A549 (cell line): ENCODE measurements at regions not wholly inside any gene's neighbourhood (a gene's known extent, or its start where the extent isn't known, plus 50 kb on each side); places are given as distances from the start of the nearest gene placed in this dataset.

Experiments
- ATAC-seq, 2 experiments: fragments of 200-7000 bp in 1 of 2; fragments of >200 bp in 1 of 2; cut with Nextera tagmentation in 1 of 2; cut with Tn5 transposase in 1 of 2; 3 replicates each; pipeline versions ENCODE4 v1.8.0 to v1.9.1; 2018 to 2020; ENCODE audit warnings: mild to moderate bottlenecking in 1 of 2, moderate library complexity in 1 of 2
- CTCF ChIA-PET: fragments of 300-600 bp; sonication (Branson Sonifier 250); formaldehyde crosslinking; extraction: SDS; loops from one replicate; lab custom pipeline; 2021; ENCODE audit warnings: antibody characterized with exemption, inconsistent platforms; lab: Yijun Ruan, JAX
- POLR2A ChIA-PET: fragments of 350-600 bp; formaldehyde crosslinking; extraction: SDS; loops from one replicate; lab custom pipeline; 2021; ENCODE audit warnings: antibody characterized with exemption, inconsistent platforms; lab: Yijun Ruan, JAX
- DNase-seq, 2 experiments: peaks; one replicate each; pipeline versions ENCODE4 v3.0.0 to v3.0.0-alpha.2; 2011 to 2016; ENCODE audit warnings: low read depth in 1 of 2, low spot score in 1 of 2
- FAIRE-seq: peaks from 2 replicates; lab custom pipeline; 2011; peaks lifted over from hg19 to GRCh38; lab: Jason Lieb, UNC
- H3K27ac ChIP-seq, 2 experiments: fragments of >200 bp; sonication (Bioruptor Twin); formaldehyde crosslinking; 3 replicates each; pipeline ENCODE4 v1.5.1; 2016 to 2017
- H3K4me1 ChIP-seq: fragments of >200 bp; sonication (Bioruptor Twin); formaldehyde crosslinking; 3 replicates; pipeline ENCODE4 v1.6.1; 2016
- H3K4me2 ChIP-seq: fragments of >200 bp; sonication (Bioruptor Twin); formaldehyde crosslinking; 3 replicates; pipeline ENCODE4 v1.6.1; 2016
- H3K4me3 ChIP-seq: fragments of >200 bp; sonication (Bioruptor Twin); formaldehyde crosslinking; 3 replicates; pipeline ENCODE4 v1.5.1; 2016
- H3K9me3 ChIP-seq: fragments of >200 bp; sonication (Bioruptor Twin); formaldehyde crosslinking; 3 replicates; pipeline ENCODE4 v1.6.1; 2016
- BHLHE40 ChIP-seq: IDR thresholded peaks from 2 replicates; pipeline ENCODE4 v1.6.1; 2012; ENCODE audit warnings: low read depth, low read length, inconsistent platforms
- CBX2 ChIP-seq: fragments of 200-600 bp; sonication (generic); IDR thresholded peaks from 2 replicates; pipeline ENCODE4 v1.6.1; 2016; ENCODE audit warnings: low read depth, mild to moderate bottlenecking, borderline replicate concordance
- CBX8 ChIP-seq: fragments of 200-600 bp; sonication (generic); IDR thresholded peaks from 2 replicates; pipeline ENCODE4 v1.6.1; 2016
- CEBPB ChIP-seq, 2 experiments: fragments of >200 bp in 1 of 2; sonication (Bioruptor Twin) in 1 of 2; formaldehyde crosslinking in 1 of 2; IDR thresholded peaks; 2 replicates each; pipeline ENCODE4 v1.6.1; 2012 to 2016
- CHD2 ChIP-seq: fragments of 150-350 bp; IDR thresholded peaks from 2 replicates; pipeline ENCODE4 v1.6.1; 2014; ENCODE audit warnings: low read length; ENCODE audit not compliant: partially characterized antibody
- CHD4 ChIP-seq: fragments of 200-600 bp; sonication (generic); IDR thresholded peaks from 2 replicates; pipeline ENCODE4 v1.6.1; 2016; ENCODE audit warnings: antibody characterized with exemption, mild to moderate bottlenecking, borderline replicate concordance
- CTCF ChIP-seq: fragments of >200 bp; sonication (Bioruptor Twin); formaldehyde crosslinking; IDR thresholded peaks from 3 replicates; pipeline ENCODE4 v1.5.1; 2016
- E2F6 ChIP-seq: IDR thresholded peaks from 2 replicates; pipeline ENCODE4 v1.6.1; 2012; ENCODE audit warnings: low read depth, borderline replicate concordance
- ELK1 ChIP-seq: fragments of 150-350 bp; IDR thresholded peaks from 2 replicates; pipeline ENCODE4 v1.6.1; 2014; ENCODE audit warnings: low read depth, mild to moderate bottlenecking, low read length
- FOSB ChIP-seq: fragments of 250-450 bp; sonication (Bioruptor Pico); IDR thresholded peaks from 2 replicates; pipeline ENCODE4 v1.5.0; 2020; ENCODE audit warnings: mild to moderate bottlenecking, moderate library complexity
- FOXS1 ChIP-seq: fragments of 250-450 bp; sonication (Bioruptor Pico); IDR thresholded peaks from 2 replicates; pipeline ENCODE4 v1.5.0; 2020; ENCODE audit warnings: mild to moderate bottlenecking, moderate library complexity
- GATA3 ChIP-seq: IDR thresholded peaks from 2 replicates; pipeline ENCODE4 v1.6.1; 2012; ENCODE audit warnings: borderline replicate concordance
- HES2 ChIP-seq: fragments of >200 bp; sonication (Bioruptor Twin); formaldehyde crosslinking; IDR thresholded peaks from 2 replicates; pipeline ENCODE4 v1.6.1; 2016
- HMGXB4 ChIP-seq: fragments of 250-450 bp; sonication (Bioruptor Pico); IDR thresholded peaks from 2 replicates; pipeline ENCODE4 v1.5.0; 2021; ENCODE audit warnings: mild to moderate bottlenecking, moderate library complexity, borderline replicate concordance
- HOXA7 ChIP-seq: fragments of 250-450 bp; sonication (Bioruptor Pico); IDR thresholded peaks from 2 replicates; pipeline ENCODE4 v1.5.0; 2020; ENCODE audit warnings: mild to moderate bottlenecking, moderate library complexity
- KDM5A ChIP-seq: fragments of 200-600 bp; sonication (generic); IDR thresholded peaks from 2 replicates; pipeline ENCODE4 v1.6.1; 2016; ENCODE audit warnings: antibody characterized with exemption, mild to moderate bottlenecking
- MAFK ChIP-seq: fragments of 450-650 bp; IDR thresholded peaks from 2 replicates; pipeline ENCODE4 v1.6.1; 2014; ENCODE audit not compliant: partially characterized antibody
- MAZ ChIP-seq: fragments of 150-350 bp; IDR thresholded peaks from 2 replicates; pipeline ENCODE4 v1.6.1; 2014; ENCODE audit warnings: antibody characterized with exemption, low read depth, low read length, borderline replicate concordance
- POLR2A ChIP-seq: IDR thresholded peaks from 2 replicates; pipeline ENCODE4 v1.6.1; 2012; ENCODE audit warnings: mild to moderate bottlenecking, low read length
- RAD21 ChIP-seq, 2 experiments: fragments of >200 bp in 1 of 2; sonication (Bioruptor Twin) in 1 of 2; formaldehyde crosslinking in 1 of 2; IDR thresholded peaks in 1 of 2; conservative IDR thresholded peaks in 1 of 2; 2 replicates in 1 of 2; 3 replicates in 1 of 2; pipeline ENCODE4 v1.6.1; 2012 to 2018; ENCODE audit warnings: inconsistent platforms in 1 of 2
- REST ChIP-seq: fragments of 200-600 bp; sonication (generic); IDR thresholded peaks from 2 replicates; pipeline ENCODE4 v1.6.1; 2016; ENCODE audit warnings: antibody characterized with exemption, mild to moderate bottlenecking, moderate library complexity
- RFX5 ChIP-seq: fragments of 450-650 bp; IDR thresholded peaks from 2 replicates; pipeline ENCODE4 v1.7.1; 2014; ENCODE audit warnings: antibody characterized with exemption, mild to moderate bottlenecking, moderate library complexity
- SMC3 ChIP-seq: fragments of >200 bp; sonication (Bioruptor Twin); formaldehyde crosslinking; IDR thresholded peaks from 3 replicates; pipeline ENCODE4 v1.6.1; 2018; ENCODE audit warnings: inconsistent platforms
- TFCP2L1 ChIP-seq: fragments of 250-450 bp; sonication (Bioruptor Pico); IDR thresholded peaks from 2 replicates; pipeline ENCODE4 v1.5.0; 2021; ENCODE audit warnings: mild to moderate bottlenecking
- ZC3H11A ChIP-seq: fragments of 450-650 bp; IDR thresholded peaks from 2 replicates; pipeline ENCODE4 v1.6.1; 2014; ENCODE audit warnings: antibody characterized with exemption, mild to moderate bottlenecking
- ZFP36 ChIP-seq: fragments of 450-650 bp; IDR thresholded peaks from 2 replicates; pipeline ENCODE4 v1.6.1; 2014; ENCODE audit warnings: borderline replicate concordance; ENCODE audit not compliant: partially characterized antibody
- WGBS: methylation state at CpG from one replicate; pipeline ENCODE4 v1.1.6; 2017; ENCODE audit errors: missing lambda C conversion rate; 5-methylcytosine and 5-hydroxymethylcytosine counted together

GRCh38 chr11:112404112-112404511, 143.5 kb upstream of the PLET1 start (continued):
- TF ChIP-seq MAZ (no peak), SMC3 (no peak), KDM5A (no peak), BHLHE40 (no peak)
- TF ChIP-seq, all 56 proteins: peak for 0

GRCh38 chr11:112408517-112408916, 147.9 kb upstream of the PLET1 start:
- Histone ChIP-seq H3K4me2 (no peak overlapping the region), H3K9me3 (no peaks in the 10 kb centered on the region), H3K4me1 (no peaks in the 10 kb centered on the region), H3K4me3 (no peak overlapping the region), H3K27ac (no peak overlapping the region)
- ChIA-PET CTCF (no interaction called here), POLR2A (no interaction called here)
- FAIRE-seq, result no peak
- WGBS, result 65% methylated on average over 5 of the region's 7 CpGs
- no peak for TF ChIP-seq E2F6
- TF ChIP-seq POLR2A, result no peak
- TF ChIP-seq CEBPB (IDR thresholded peaks at IDR 0.05), result no peak
- TF ChIP-seq CHD4, result no peak
- TF ChIP-seq CBX8, result no peak
- no peak for TF ChIP-seq FOXS1 (CRISPR knock-in tag)
- no peak for TF ChIP-seq TFCP2L1
- TF ChIP-seq SMC3, result no peak
- TF ChIP-seq HOXA7, result no peak
- no peak for TF ChIP-seq RFX5
- TF ChIP-seq RAD21 (conservative IDR thresholded peaks at IDR 0.05 in 1 of 2, IDR thresholded peaks at IDR 0.05 in 1 of 2), result no peak
- TF ChIP-seq ZC3H11A, result no peak
- no peak for TF ChIP-seq ZFP36
- no peak for TF ChIP-seq MAFK
- ATAC-seq, result no peak
- no peak for DNase-seq

- H3K4me2 ChIP-seq, result no peak overlapping the region
- DNase-seq, result no peak
- POLR2A ChIA-PET, result no interaction called here
- H3K9me3 ChIP-seq, result no peaks in the 10 kb centered on the region
- H3K4me3 ChIP-seq, result no peak overlapping the region
- no peak overlapping the region for H3K27ac ChIP-seq
- CTCF ChIA-PET, result interaction anchor here (0.7 kb wide), 1 partner anchor 407 kb away, joined by 3 read pairs; no protein-coding TSS in a partner anchor
- no peak for FAIRE-seq
- TF ChIP-seq HOXA7, result no peak
- TF ChIP-seq ELK1, result no peak
- no peak for TF ChIP-seq HES2
- TF ChIP-seq SMC3, result no peak
- TF ChIP-seq CHD2, result no peak
- no peak for TF ChIP-seq GATA3
- no peak for TF ChIP-seq CTCF
- TF ChIP-seq FOSB (CRISPR knock-in tag), result no peak
- no peak for TF ChIP-seq BHLHE40
- no peak for TF ChIP-seq REST
- no peak for TF ChIP-seq HMGXB4 (CRISPR knock-in tag)
- no peak for TF ChIP-seq CBX2
- WGBS, result 14% methylated on average over 6 of the region's 6 CpGs
- no peak for ATAC-seq
- no peaks in the 10 kb centered on the region for H3K4me1 ChIP-seq
Observed at GRCh38 chr11:112410325-112410724, 149.7 kb upstream of the PLET1 start.
